ENCODE measurements at regions not wholly inside any gene's neighbourhood (a gene's known extent, or its start where the extent isn't known, plus 50 kb on each side); places are given as distances from the start of the nearest gene placed in this dataset.

GRCh38 chr2:11097038-11097720 lies 58.1 kb upstream of the SLC66A3 start:
- Histone ChIP-seq H3K9me3 (ENCODE audit: control insufficient read depth, low read length) (no peaks in the 10 kb centered on the region), H3K27ac (ENCODE audit: insufficient read depth, low read length, poor library complexity, severe bottlenecking) (no peak overlapping the region), H3K4me1 (ENCODE audit: control insufficient read depth, insufficient read depth, low read length, poor library complexity, severe bottlenecking) (no peaks in the 10 kb centered on the region), H3K27me3 (replicated peaks; ENCODE audit: control insufficient read depth, insufficient read depth, low read length, poor library complexity, severe bottlenecking) (no peaks in the 10 kb centered on the region), H3K36me3 (ENCODE audit: control insufficient read depth, insufficient read depth, low read length) (no peaks in the 10 kb centered on the region), H3K4me3 (ENCODE audit: insufficient read depth, low read depth, low read length, poor library complexity, severe bottlenecking) (no peak overlapping the region)
- no peak for DNase-seq

GRCh38 chr2:11097854-11098387 lies 57.3 kb upstream of the SLC66A3 start:
- Histone ChIP-seq H3K4me1 (ENCODE audit: control insufficient read depth, insufficient read depth, low read length, poor library complexity, severe bottlenecking) (no peaks in the 10 kb centered on the region), H3K27ac (ENCODE audit: insufficient read depth, low read length, poor library complexity, severe bottlenecking) (no peak overlapping the region), H3K27me3 (replicated peaks; ENCODE audit: control insufficient read depth, insufficient read depth, low read length, poor library complexity, severe bottlenecking) (no peaks in the 10 kb centered on the region), H3K4me3 (ENCODE audit: insufficient read depth, low read depth, low read length, poor library complexity, severe bottlenecking) (no peak overlapping the region), H3K36me3 (ENCODE audit: control insufficient read depth, insufficient read depth, low read length) (no peaks in the 10 kb centered on the region), H3K9me3 (ENCODE audit: control insufficient read depth, low read length) (no peaks in the 10 kb centered on the region)
- no peak for DNase-seq

DNA sequence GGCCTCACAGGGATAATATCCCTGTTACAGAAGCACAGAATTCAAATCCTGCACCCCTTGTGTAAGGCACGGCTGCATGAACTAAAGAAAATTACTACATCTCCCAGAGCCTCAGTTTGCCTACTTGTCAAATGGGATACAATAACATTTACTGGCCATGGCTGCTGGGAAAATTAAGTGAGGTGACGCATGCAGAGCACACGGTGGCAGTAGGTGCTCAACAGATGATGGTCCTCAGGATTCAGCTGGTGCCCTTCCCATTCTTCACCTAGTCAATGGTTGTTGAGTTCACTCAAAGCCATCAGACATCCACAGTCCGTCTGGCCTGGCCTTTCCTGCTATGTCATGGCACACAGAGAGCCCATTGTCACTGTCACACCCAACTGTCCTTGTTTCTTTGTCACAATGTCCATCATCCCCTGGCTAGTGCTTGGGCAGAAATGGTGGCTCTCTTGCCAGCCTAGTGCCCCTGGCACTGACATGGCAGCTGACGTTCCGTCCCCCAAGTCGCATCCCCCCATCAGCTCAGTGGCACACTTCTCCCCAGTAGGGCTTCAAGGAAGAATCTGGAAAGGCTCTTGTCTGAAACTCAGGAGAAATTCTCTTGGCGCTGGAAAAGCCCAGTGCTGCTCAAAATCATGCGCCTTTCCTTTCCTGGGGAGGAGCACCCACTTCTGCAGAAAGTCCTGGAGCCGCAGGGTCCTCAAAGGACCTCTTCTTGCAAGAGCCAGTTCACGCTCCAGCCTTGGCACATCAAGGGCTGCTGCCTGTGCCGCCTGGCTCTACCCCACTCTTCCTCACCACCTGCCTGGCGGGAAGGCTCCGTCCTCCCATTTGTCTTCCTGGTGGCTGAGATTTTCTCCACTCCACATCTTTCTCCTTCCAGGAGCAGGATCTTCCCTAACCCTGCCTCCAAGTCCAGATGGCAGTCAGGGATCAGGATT lies 55.9 kb upstream of the SLC66A3 start:
- no peaks in the 10 kb centered on the region for H3K9me3 ChIP-seq (ENCODE audit: control insufficient read depth, low read length)
- DNase-seq = no peak
- H3K4me1 ChIP-seq (ENCODE audit: control insufficient read depth, insufficient read depth, low read length, poor library complexity, severe bottlenecking) = peaks cover 6% of the 10 kb centered on the region
- H3K36me3 ChIP-seq (ENCODE audit: control insufficient read depth, insufficient read depth, low read length) = no peaks in the 10 kb centered on the region
- no peak overlapping the region for H3K27ac ChIP-seq (ENCODE audit: insufficient read depth, low read length, poor library complexity, severe bottlenecking)
- H3K27me3 ChIP-seq (replicated peaks; ENCODE audit: control insufficient read depth, insufficient read depth, low read length, poor library complexity, severe bottlenecking) = no peaks in the 10 kb centered on the region
- H3K4me3 ChIP-seq (ENCODE audit: insufficient read depth, low read depth, low read length, poor library complexity, severe bottlenecking) = no peak overlapping the region

- Histone ChIP-seq H3K9me3 (ENCODE audit: control insufficient read depth, low read length) (no peaks in the 10 kb centered on the region), H3K27ac (ENCODE audit: insufficient read depth, low read length, poor library complexity, severe bottlenecking) (no peak overlapping the region), H3K36me3 (ENCODE audit: control insufficient read depth, insufficient read depth, low read length) (no peaks in the 10 kb centered on the region), H3K4me1 (ENCODE audit: control insufficient read depth, insufficient read depth, low read length, poor library complexity, severe bottlenecking) (peaks cover 6% of the 10 kb centered on the region), H3K27me3 (replicated peaks; ENCODE audit: control insufficient read depth, insufficient read depth, low read length, poor library complexity, severe bottlenecking) (no peaks in the 10 kb centered on the region), H3K4me3 (ENCODE audit: insufficient read depth, low read depth, low read length, poor library complexity, severe bottlenecking) (no peak overlapping the region)
- no peak for DNase-seq
Observed at GRCh38 chr2:11100130-11100529, 55.1 kb upstream of the SLC66A3 start.

DNA sequence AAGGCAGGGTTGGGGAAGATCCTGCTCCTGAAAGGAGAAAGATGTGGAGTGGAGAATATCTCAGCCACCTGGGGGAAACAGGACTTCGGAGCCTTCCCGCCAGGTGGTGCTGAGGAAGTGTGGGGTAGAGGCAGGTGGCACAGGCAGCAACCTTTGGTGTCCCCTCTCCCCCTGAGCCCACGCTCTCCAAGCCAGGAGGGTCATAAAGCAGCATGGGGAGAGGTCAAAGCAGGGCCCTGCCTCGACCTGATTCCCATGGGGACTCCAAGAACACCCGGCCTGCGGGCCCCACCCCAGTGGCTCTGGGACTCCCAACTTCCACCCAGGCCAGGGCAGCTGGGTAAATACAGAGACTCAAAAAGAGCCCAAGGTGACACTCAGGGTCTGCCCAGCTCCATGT lies 54.3 kb upstream of the SLC66A3 start:
- no peak overlapping the region for H3K27ac ChIP-seq (ENCODE audit: insufficient read depth, low read length, poor library complexity, severe bottlenecking)
- H3K4me3 ChIP-seq (ENCODE audit: insufficient read depth, low read depth, low read length, poor library complexity, severe bottlenecking) = no peak overlapping the region
- peaks cover 6% of the 10 kb centered on the region for H3K4me1 ChIP-seq (ENCODE audit: control insufficient read depth, insufficient read depth, low read length, poor library complexity, severe bottlenecking)
- no peaks in the 10 kb centered on the region for H3K9me3 ChIP-seq (ENCODE audit: control insufficient read depth, low read length)
- DNase-seq = no peak
- H3K36me3 ChIP-seq (ENCODE audit: control insufficient read depth, insufficient read depth, low read length) = no peaks in the 10 kb centered on the region
- no peaks in the 10 kb centered on the region for H3K27me3 ChIP-seq (replicated peaks; ENCODE audit: control insufficient read depth, insufficient read depth, low read length, poor library complexity, severe bottlenecking)

DNA sequence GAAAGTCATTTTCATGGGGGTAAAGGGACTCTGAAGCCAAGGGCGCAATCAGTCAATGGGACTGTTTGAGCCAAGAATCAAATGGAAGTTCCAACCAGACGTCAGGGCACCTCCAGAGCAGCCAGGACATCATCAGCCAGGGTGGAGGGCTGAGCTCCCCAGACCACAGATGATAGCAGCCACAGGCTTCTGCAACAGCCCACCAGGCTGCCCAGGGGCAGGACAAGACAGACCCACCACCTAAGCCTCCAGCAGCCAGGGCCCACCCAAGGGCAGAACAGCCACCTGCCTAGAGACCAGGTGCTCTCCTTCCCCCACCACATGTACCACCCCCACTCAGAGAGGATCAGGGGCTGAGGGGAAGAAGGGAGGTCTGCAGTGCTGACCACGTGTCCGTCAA lies 53.8 kb upstream of the SLC66A3 start:
- no peak overlapping the region for H3K27ac ChIP-seq (ENCODE audit: insufficient read depth, low read length, poor library complexity, severe bottlenecking)
- H3K36me3 ChIP-seq (ENCODE audit: control insufficient read depth, insufficient read depth, low read length) = no peaks in the 10 kb centered on the region
- no peak overlapping the region for H3K4me3 ChIP-seq (ENCODE audit: insufficient read depth, low read depth, low read length, poor library complexity, severe bottlenecking)
- H3K4me1 ChIP-seq (ENCODE audit: control insufficient read depth, insufficient read depth, low read length, poor library complexity, severe bottlenecking) = peaks cover 6% of the 10 kb centered on the region
- no peak for DNase-seq
- H3K9me3 ChIP-seq (ENCODE audit: control insufficient read depth, low read length) = no peaks in the 10 kb centered on the region
- H3K27me3 ChIP-seq (replicated peaks; ENCODE audit: control insufficient read depth, insufficient read depth, low read length, poor library complexity, severe bottlenecking) = no peaks in the 10 kb centered on the region

DNA sequence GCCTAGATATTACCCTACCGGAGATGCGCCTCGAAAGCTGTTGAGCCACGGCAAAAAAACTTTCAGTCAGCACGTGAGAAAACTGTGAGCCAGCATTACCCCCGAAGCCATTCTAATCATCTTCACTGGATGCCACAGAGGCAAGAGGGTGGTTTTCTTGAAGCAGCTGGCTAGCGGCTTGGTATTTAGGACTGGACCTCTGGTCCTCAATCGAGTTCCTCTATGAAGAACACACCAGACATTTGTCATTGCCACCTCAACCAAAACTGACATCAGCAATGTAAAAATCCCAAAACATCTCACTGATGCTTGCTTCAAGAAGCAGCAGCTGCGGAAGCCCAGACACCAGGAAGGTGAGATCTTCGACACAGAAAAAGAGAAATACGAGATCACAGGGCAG lies 52.8 kb upstream of the SLC66A3 start:
- Histone ChIP-seq H3K36me3 (ENCODE audit: control insufficient read depth, insufficient read depth, low read length) (no peaks in the 10 kb centered on the region), H3K9me3 (ENCODE audit: control insufficient read depth, low read length) (no peaks in the 10 kb centered on the region), H3K4me3 (ENCODE audit: insufficient read depth, low read depth, low read length, poor library complexity, severe bottlenecking) (no peak overlapping the region), H3K4me1 (ENCODE audit: control insufficient read depth, insufficient read depth, low read length, poor library complexity, severe bottlenecking) (peaks cover 6% of the 10 kb centered on the region), H3K27me3 (replicated peaks; ENCODE audit: control insufficient read depth, insufficient read depth, low read length, poor library complexity, severe bottlenecking) (no peaks in the 10 kb centered on the region), H3K27ac (ENCODE audit: insufficient read depth, low read length, poor library complexity, severe bottlenecking) (no peak overlapping the region)
- DNase-seq = no peak

DNA sequence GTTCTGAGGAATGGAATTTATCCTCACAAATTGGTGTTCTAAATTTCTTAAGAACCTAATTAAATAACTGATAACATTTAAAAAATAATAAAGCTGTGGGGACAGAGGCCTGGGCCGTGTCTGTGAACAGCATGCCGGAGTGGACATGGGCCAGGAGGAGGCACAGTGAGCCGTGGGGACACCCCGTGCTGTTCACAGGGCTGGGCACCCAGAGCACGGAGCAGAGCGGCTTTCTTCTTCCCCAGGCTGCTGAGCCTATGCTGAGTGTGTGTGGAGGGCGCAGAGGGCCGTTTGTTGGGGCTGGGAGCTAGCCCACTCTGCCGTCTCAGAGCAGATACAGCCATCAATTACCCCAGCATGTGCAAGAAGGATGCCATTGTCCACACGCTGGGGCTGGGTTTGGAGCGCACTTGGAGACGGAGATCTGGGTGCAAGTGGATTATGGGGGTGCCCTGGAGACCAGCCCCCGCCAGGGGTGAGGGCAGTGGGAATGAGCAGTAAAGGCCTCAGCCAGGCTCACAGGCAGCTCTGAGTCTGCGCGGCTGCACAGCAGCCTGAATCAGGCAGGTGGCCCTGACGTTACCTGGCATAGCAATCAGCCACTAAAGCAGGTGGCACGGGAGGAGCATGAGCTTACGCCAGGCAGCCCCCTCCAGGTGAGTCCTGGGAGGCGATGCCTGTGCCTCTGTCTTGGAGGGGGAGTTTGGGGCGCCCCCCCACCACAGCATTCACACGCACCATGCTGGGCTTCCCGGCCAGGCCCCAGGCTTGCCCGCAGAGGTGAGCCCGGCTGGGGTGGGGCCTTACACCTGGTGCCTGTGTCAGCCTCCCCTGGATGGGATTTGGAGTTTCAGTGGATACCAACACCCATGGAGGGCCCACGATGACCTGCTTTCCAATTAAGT lies 52.1 kb upstream of the SLC66A3 start:
- peaks cover 6% of the 10 kb centered on the region for H3K4me1 ChIP-seq (ENCODE audit: control insufficient read depth, insufficient read depth, low read length, poor library complexity, severe bottlenecking)
- peak overlapping the region; percentile 25 for H3K4me3 ChIP-seq (ENCODE audit: insufficient read depth, low read depth, low read length, poor library complexity, severe bottlenecking)
- DNase-seq = no peak
- H3K9me3 ChIP-seq (ENCODE audit: control insufficient read depth, low read length) = no peaks in the 10 kb centered on the region
- no peaks in the 10 kb centered on the region for H3K36me3 ChIP-seq (ENCODE audit: control insufficient read depth, insufficient read depth, low read length)
- no peak overlapping the region for H3K27ac ChIP-seq (ENCODE audit: insufficient read depth, low read length, poor library complexity, severe bottlenecking)
- H3K27me3 ChIP-seq (replicated peaks; ENCODE audit: control insufficient read depth, insufficient read depth, low read length, poor library complexity, severe bottlenecking) = no peaks in the 10 kb centered on the region

GRCh38 chr2:11103984-11104793 lies 51.1 kb upstream of the SLC66A3 start:
- Histone ChIP-seq H3K4me3 (ENCODE audit: insufficient read depth, low read depth, low read length, poor library complexity, severe bottlenecking) (peak overlapping the region; percentile 25), H3K27ac (ENCODE audit: insufficient read depth, low read length, poor library complexity, severe bottlenecking) (no peak overlapping the region), H3K9me3 (ENCODE audit: control insufficient read depth, low read length) (no peaks in the 10 kb centered on the region), H3K27me3 (replicated peaks; ENCODE audit: control insufficient read depth, insufficient read depth, low read length, poor library complexity, severe bottlenecking) (no peaks in the 10 kb centered on the region), H3K36me3 (ENCODE audit: control insufficient read depth, insufficient read depth, low read length) (no peaks in the 10 kb centered on the region), H3K4me1 (ENCODE audit: control insufficient read depth, insufficient read depth, low read length, poor library complexity, severe bottlenecking) (peaks cover 6% of the 10 kb centered on the region)
- no peak for DNase-seq

Data from effector memory CD4-positive, alpha-beta T cell (primary cell).